ENCODE measurements at regions not wholly inside any gene's neighbourhood (a gene's known extent, or its start where the extent isn't known, plus 50 kb on each side); places are given as distances from the start of the nearest gene placed in this dataset.

GRCh38 chr3:35523074-35523473, 116.3 kb upstream of the ARPP21 start:
- Histone ChIP-seq H3K36me3 (ENCODE audit: insufficient read depth, low read length) (no peaks in the 10 kb centered on the region), H3K9ac (ENCODE audit: low read length) (no peak overlapping the region), H3K9me2 (ENCODE audit: insufficient read depth, low read length) (no peaks in the 10 kb centered on the region), H3K4me2 (ENCODE audit: low read length) (no peak overlapping the region), H3K79me2 (replicated peaks; ENCODE audit: insufficient read depth, low read length) (no peaks in the 10 kb centered on the region), H2AFZ (ENCODE audit: low read depth, low read length) (no peak overlapping the region), H4K20me1 (ENCODE audit: insufficient read depth) (no peaks in the 10 kb centered on the region), H3K4me3 (ENCODE audit: low read length) (no peak overlapping the region), H3K9me3 (ENCODE audit: low read length) (no peaks in the 10 kb centered on the region), H3F3A (ENCODE audit: insufficient read depth, low read length, poor library complexity, severe bottlenecking) (no peaks in the 10 kb centered on the region), H3K27ac (ENCODE audit: low read length) (no peak overlapping the region), H3K27me3 (ENCODE audit: insufficient read depth, low read depth, low read length) (no peaks in the 10 kb centered on the region)
- TF ChIP-seq POLR2AphosphoS5 (IDR thresholded peaks at IDR 0.05), result no peak
- TF ChIP-seq, protein P1, sequence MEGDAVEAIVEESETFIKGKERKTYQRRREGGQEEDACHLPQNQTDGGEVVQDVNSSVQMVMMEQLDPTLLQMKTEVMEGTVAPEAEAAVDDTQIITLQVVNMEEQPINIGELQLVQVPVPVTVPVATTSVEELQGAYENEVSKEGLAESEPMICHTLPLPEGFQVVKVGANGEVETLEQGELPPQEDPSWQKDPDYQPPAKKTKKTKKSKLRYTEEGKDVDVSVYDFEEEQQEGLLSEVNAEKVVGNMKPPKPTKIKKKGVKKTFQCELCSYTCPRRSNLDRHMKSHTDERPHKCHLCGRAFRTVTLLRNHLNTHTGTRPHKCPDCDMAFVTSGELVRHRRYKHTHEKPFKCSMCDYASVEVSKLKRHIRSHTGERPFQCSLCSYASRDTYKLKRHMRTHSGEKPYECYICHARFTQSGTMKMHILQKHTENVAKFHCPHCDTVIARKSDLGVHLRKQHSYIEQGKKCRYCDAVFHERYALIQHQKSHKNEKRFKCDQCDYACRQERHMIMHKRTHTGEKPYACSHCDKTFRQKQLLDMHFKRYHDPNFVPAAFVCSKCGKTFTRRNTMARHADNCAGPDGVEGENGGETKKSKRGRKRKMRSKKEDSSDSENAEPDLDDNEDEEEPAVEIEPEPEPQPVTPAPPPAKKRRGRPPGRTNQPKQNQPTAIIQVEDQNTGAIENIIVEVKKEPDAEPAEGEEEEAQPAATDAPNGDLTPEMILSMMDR (IDR thresholded peaks at IDR 0.05; ENCODE audit: poor library complexity, severe bottlenecking), result no peak
- no peak for TF ChIP-seq EP300 (conservative IDR thresholded peaks at IDR 0.05; ENCODE audit: poor library complexity, severe bottlenecking)
- no peak for TF ChIP-seq MXI1 (conservative IDR thresholded peaks at IDR 0.05; ENCODE audit: poor library complexity, severe bottlenecking)
- no peak for TF ChIP-seq SMC3 (conservative IDR thresholded peaks at IDR 0.05; ENCODE audit: poor library complexity)
- TF ChIP-seq RAD21 (conservative IDR thresholded peaks at IDR 0.05), result no peak
- no peak for TF ChIP-seq EZH2 (IDR thresholded peaks at IDR 0.05; ENCODE audit: borderline replicate concordance, insufficient read depth, low read length, poor library complexity, severe bottlenecking)
- TF ChIP-seq TAF1 (IDR thresholded peaks at IDR 0.05; ENCODE audit: low read depth), result no peak
- no peak for TF ChIP-seq REST (IDR thresholded peaks at IDR 0.05; ENCODE audit: borderline replicate concordance)

DNA sequence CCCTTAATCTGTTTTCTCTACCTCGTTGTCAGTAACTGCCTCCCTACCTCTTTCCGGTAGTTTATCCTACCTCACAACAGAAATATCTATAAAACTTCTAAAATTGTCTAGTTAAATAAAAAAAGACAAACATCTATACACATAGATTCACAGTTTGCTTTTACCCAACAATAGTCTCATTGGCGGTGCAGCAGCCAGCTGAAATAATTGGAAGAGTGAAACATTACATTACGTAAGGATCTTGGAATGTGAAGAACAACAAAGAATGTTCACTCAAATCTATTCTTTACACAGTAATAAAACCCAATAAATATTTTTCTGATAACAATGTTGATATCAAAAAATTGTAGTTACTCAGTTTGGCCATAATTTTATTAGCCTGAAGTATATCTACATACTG, 115.5 kb upstream of the ARPP21 start:
- Histone ChIP-seq H3F3A (ENCODE audit: insufficient read depth, low read length, poor library complexity, severe bottlenecking) (no peaks in the 10 kb centered on the region), H3K4me3 (ENCODE audit: low read length) (no peak overlapping the region), H3K27ac (ENCODE audit: low read length) (no peak overlapping the region), H3K9ac (ENCODE audit: low read length) (no peak overlapping the region), H3K4me2 (ENCODE audit: low read length) (no peak overlapping the region), H3K27me3 (ENCODE audit: insufficient read depth, low read depth, low read length) (no peaks in the 10 kb centered on the region), H2AFZ (ENCODE audit: low read depth, low read length) (no peak overlapping the region), H3K79me2 (replicated peaks; ENCODE audit: insufficient read depth, low read length) (no peaks in the 10 kb centered on the region), H3K36me3 (ENCODE audit: insufficient read depth, low read length) (no peaks in the 10 kb centered on the region), H3K9me2 (ENCODE audit: insufficient read depth, low read length) (no peaks in the 10 kb centered on the region), H4K20me1 (ENCODE audit: insufficient read depth) (no peaks in the 10 kb centered on the region), H3K9me3 (ENCODE audit: low read length) (no peaks in the 10 kb centered on the region)
- TF ChIP-seq, protein P1 (IDR thresholded peaks at IDR 0.05; ENCODE audit: poor library complexity, severe bottlenecking), result no peak
- no peak for TF ChIP-seq POLR2AphosphoS5 (IDR thresholded peaks at IDR 0.05)
- no peak for TF ChIP-seq EZH2 (IDR thresholded peaks at IDR 0.05; ENCODE audit: borderline replicate concordance, insufficient read depth, low read length, poor library complexity, severe bottlenecking)
- no peak for TF ChIP-seq TAF1 (IDR thresholded peaks at IDR 0.05; ENCODE audit: low read depth)
- TF ChIP-seq RAD21 (conservative IDR thresholded peaks at IDR 0.05), result no peak
- no peak for TF ChIP-seq EP300 (conservative IDR thresholded peaks at IDR 0.05; ENCODE audit: poor library complexity, severe bottlenecking)
- no peak for TF ChIP-seq REST (IDR thresholded peaks at IDR 0.05; ENCODE audit: borderline replicate concordance)
- no peak for TF ChIP-seq MXI1 (conservative IDR thresholded peaks at IDR 0.05; ENCODE audit: poor library complexity, severe bottlenecking)
- no peak for TF ChIP-seq SMC3 (conservative IDR thresholded peaks at IDR 0.05; ENCODE audit: poor library complexity)

All from neural cell (in vitro differentiated cells).